Cardiac muscle cell (in vitro differentiated cells and primary cell): ENCODE measurements at regions not wholly inside any gene's neighbourhood (a gene's known extent, or its start where the extent isn't known, plus 50 kb on each side); places are given as distances from the start of the nearest gene placed in this dataset.
A peak's percentile ranks its signal among the peaks of the same experiment; 100 is the strongest.

Experiments used
- DNase-seq, 2 donors: peaks; one replicate each; pipeline versions ENCODE4 v3.0.0 to v3.0.0-alpha.2; 2010 to 2017; ENCODE audit warnings: low read depth in 1 of 2, low spot score in 1 of 2
- H3K27ac ChIP-seq: fragments of 200-600 bp; sonication (generic); 2 replicates; pipeline ENCODE4 v1.5.1; 2016
- H3K27me3 ChIP-seq: fragments of 200-600 bp; sonication (generic); 2 replicates; pipeline ENCODE4 v1.6.0; 2016; ENCODE audit warnings: control low read depth
- H3K36me3 ChIP-seq: fragments of 200-600 bp; sonication (generic); 2 replicates; pipeline ENCODE4 v1.5.1; 2016; ENCODE audit warnings: control low read depth
- H3K4me1 ChIP-seq: fragments of 200-600 bp; sonication (generic); 2 replicates; pipeline ENCODE4 v1.8.1; 2017; ENCODE audit warnings: low read depth, mild to moderate bottlenecking, mixed run types
- H3K4me3 ChIP-seq: fragments of 200-600 bp; sonication (generic); 2 replicates; pipeline ENCODE4 v1.5.1; 2016; ENCODE audit warnings: mild to moderate bottlenecking
- H3K9me3 ChIP-seq: fragments of 200-600 bp; sonication (generic); 2 replicates; pipeline ENCODE4 v1.5.1; 2017; ENCODE audit warnings: low read depth, mild to moderate bottlenecking, control low read depth
- TF ChIP-seq, protein P1 (sequence below): IDR thresholded peaks from 2 replicates; pipeline ENCODE4 v1.5.1; 2012; ENCODE audit warnings: low read depth, mild to moderate bottlenecking, low read length

DNA sequence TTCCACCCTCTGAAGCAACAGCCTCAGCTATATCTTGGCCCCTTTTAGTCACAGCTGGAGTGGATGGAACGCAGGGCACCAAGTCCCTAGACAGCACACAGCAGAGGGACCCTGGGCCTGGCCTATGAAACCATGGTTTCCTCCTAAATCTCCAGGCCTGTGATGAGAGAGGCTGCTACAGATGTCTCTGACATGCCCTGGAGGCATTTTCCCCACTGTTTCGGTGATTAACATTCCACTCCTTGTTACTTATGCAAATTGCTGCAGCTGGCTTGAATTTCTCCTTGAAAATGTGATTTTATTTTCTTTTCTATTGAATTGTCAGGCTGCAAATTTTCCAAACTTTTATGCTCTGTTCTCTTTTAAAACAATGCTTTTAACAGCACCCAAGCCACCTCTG lies 384.8 kb downstream of the PRR16 start:
- H3K9me3 ChIP-seq = no peaks in the 10 kb centered on the region
- peaks cover 6% of the 10 kb centered on the region for H3K4me1 ChIP-seq
- no peak overlapping the region for H3K4me3 ChIP-seq
- no peak for DNase-seq
- TF ChIP-seq, protein P1, sequence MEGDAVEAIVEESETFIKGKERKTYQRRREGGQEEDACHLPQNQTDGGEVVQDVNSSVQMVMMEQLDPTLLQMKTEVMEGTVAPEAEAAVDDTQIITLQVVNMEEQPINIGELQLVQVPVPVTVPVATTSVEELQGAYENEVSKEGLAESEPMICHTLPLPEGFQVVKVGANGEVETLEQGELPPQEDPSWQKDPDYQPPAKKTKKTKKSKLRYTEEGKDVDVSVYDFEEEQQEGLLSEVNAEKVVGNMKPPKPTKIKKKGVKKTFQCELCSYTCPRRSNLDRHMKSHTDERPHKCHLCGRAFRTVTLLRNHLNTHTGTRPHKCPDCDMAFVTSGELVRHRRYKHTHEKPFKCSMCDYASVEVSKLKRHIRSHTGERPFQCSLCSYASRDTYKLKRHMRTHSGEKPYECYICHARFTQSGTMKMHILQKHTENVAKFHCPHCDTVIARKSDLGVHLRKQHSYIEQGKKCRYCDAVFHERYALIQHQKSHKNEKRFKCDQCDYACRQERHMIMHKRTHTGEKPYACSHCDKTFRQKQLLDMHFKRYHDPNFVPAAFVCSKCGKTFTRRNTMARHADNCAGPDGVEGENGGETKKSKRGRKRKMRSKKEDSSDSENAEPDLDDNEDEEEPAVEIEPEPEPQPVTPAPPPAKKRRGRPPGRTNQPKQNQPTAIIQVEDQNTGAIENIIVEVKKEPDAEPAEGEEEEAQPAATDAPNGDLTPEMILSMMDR = no peak
- H3K36me3 ChIP-seq = no peaks in the 10 kb centered on the region
- no peak overlapping the region for H3K27ac ChIP-seq
- H3K27me3 ChIP-seq = no peaks in the 10 kb centered on the region

DNA sequence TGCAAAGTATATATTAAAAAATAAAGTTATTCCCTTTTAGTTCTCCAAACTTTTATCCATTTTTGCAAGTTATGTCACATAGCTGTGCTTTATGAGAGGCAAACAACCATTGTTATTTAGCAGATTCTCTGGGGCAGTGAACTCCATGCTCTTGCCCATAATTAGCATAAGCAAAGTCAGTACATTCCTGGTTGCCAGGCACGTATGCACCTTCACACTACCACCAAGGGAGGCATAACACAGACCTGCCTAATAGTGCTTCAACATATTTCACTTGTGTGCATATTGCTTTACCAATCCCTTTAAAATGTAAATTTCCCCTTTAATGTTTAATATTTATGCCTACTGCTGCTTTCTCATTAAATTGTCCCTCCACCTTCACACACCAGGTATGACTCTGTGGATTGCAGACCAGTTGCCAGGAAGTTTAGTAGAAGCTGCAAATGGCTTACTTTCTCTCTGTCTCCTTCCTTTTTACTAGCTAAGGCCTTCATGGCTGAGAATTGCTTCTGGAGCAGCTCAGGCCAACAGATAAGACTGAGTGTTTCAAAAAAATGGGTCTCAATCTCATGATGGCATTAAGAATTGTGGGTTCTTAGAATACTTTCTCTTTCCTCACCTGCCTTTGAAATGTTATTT lies 388.2 kb downstream of the PRR16 start:
- no peaks in the 10 kb centered on the region for H3K9me3 ChIP-seq
- peak in 1 of 2 donors; percentile 4 for DNase-seq
- no peaks in the 10 kb centered on the region for H3K27me3 ChIP-seq
- H3K4me1 ChIP-seq = no peaks in the 10 kb centered on the region
- H3K27ac ChIP-seq = no peak overlapping the region
- H3K4me3 ChIP-seq = no peak overlapping the region
- H3K36me3 ChIP-seq = no peaks in the 10 kb centered on the region
- TF ChIP-seq, protein P1 = no peak

DNA sequence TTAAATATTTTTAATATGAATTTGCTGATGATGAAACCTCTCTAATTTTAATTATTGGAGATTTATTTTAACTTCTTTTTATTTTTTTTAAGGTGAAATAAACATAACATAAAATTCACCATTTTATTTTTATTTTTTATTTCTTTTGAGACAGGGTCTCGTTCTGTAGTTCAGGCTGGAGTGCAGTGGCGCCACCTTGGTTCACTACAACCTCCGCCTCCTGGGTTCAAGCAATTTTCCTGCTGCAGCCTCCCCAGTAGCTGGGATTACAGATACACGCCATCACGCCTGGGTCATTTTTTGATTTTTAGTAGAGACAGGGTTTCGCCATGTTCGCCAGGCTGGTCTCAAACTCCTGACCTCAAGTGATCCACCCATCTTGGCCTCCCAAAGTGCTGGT lies 402.9 kb downstream of the PRR16 start:
- Histone ChIP-seq H3K4me3 (no peak overlapping the region), H3K36me3 (no peaks in the 10 kb centered on the region), H3K27ac (no peak overlapping the region), H3K9me3 (no peaks in the 10 kb centered on the region), H3K27me3 (no peaks in the 10 kb centered on the region), H3K4me1 (no peaks in the 10 kb centered on the region)
- TF ChIP-seq, protein P1 = no peak
- no peak for DNase-seq

DNA sequence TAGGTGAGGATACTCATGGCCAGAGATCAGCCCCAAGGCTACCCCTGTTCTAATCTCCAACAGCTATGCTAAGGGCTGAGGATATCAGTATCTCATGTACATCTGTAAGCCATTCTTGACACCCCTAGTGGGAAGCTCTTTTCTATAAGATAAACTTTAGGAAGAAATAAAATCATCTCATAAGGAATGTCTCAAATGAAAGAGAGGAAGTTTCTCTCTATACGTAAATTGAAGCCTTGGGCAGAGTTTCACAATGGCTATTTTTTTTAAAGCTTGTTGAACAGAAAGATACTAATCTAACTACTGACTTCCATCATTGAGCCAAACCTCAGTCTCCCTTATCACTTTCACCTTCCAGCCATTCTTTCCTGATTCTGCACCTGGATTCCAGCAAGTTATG lies 405.7 kb downstream of the PRR16 start:
- TF ChIP-seq, protein P1 = no peak

DNA sequence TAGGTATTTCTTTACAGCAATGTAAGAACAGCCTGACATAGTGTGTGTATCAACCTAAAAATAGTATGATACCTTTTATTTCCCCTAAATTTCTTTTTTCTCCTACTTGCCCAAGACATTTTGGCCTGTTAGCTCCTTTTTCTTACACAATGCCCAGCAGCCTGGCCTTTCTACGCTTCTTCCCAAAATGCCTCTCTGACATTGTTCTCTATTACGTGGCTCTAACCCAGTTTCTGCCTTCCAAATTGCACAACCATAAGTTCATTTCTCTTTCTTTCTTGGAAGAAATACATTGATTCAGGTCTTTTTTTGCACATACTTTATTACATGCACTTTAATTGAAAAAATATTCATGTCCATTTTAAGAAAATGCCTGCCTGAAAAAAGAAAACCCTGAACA lies 408.2 kb downstream of the PRR16 start:
- H3K4me1 ChIP-seq = no peaks in the 10 kb centered on the region
- no peaks in the 10 kb centered on the region for H3K36me3 ChIP-seq
- no peak overlapping the region for H3K27ac ChIP-seq
- no peaks in the 10 kb centered on the region for H3K27me3 ChIP-seq
- no peak overlapping the region for H3K4me3 ChIP-seq
- DNase-seq = peak in 1 of 2 donors; percentile 4
- TF ChIP-seq, protein P1 = no peak
- H3K9me3 ChIP-seq = no peaks in the 10 kb centered on the region

More for the DNA sequence above, 405.7 kb downstream of the PRR16 start:
- DNase-seq = no peak
- Histone ChIP-seq H3K27me3 (no peaks in the 10 kb centered on the region), H3K4me3 (no peak overlapping the region), H3K9me3 (no peaks in the 10 kb centered on the region), H3K27ac (no peak overlapping the region), H3K4me1 (no peaks in the 10 kb centered on the region), H3K36me3 (no peaks in the 10 kb centered on the region)
